ENCODE measurements at regions not wholly inside any gene's neighbourhood (a gene's known extent, or its start where the extent isn't known, plus 50 kb on each side); places are given as distances from the start of the nearest gene placed in this dataset.
"Not testable (repeated sequence)": the region's sequence is repeated elsewhere in the genome, so short reads cannot be mapped to it uniquely, and the experiment has no call there.

DNA sequence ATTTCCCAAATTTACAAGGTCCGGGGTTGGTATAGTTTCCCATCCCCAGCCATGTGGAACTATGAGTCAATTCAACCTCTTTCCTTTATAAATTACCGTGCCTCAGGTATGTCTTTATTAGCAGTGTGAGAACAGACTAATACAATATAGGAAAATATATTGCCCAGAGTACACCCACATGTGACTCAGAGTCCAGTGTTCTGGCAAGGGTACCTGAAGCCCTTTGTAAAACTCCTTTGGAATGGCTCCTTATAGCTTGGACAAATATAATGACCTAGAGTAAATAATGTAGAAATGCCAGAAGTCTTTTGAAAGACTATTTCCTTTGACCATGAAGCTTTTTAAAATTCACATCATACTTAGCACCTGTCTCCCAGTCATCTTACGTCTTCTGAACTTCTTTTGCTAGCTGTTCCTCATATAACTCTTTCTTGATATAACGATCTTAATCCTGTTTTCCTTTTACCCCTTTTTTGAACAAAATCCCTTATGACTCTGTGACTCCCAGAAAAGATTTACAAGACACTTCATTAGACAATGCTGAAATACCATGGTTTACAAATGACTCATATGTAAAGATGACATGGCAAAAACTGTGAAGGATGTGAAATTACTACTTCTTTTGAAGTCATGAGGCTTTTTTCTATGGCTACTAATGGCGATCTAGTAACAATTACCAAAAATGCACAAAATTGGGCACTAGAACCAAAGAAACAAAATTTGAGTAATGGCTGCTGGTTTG lies 408.9 kb downstream of the NAP1L3 start:
- no peak overlapping the region for H3K4me3 ChIP-seq (ENCODE audit: low read depth, low read length)
- no peak for DNase-seq (ENCODE audit: low read depth)
- TF ChIP-seq, protein P1, sequence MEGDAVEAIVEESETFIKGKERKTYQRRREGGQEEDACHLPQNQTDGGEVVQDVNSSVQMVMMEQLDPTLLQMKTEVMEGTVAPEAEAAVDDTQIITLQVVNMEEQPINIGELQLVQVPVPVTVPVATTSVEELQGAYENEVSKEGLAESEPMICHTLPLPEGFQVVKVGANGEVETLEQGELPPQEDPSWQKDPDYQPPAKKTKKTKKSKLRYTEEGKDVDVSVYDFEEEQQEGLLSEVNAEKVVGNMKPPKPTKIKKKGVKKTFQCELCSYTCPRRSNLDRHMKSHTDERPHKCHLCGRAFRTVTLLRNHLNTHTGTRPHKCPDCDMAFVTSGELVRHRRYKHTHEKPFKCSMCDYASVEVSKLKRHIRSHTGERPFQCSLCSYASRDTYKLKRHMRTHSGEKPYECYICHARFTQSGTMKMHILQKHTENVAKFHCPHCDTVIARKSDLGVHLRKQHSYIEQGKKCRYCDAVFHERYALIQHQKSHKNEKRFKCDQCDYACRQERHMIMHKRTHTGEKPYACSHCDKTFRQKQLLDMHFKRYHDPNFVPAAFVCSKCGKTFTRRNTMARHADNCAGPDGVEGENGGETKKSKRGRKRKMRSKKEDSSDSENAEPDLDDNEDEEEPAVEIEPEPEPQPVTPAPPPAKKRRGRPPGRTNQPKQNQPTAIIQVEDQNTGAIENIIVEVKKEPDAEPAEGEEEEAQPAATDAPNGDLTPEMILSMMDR (IDR thresholded peaks at IDR 0.05; ENCODE audit: insufficient read depth, low read length) = no peak

DNA sequence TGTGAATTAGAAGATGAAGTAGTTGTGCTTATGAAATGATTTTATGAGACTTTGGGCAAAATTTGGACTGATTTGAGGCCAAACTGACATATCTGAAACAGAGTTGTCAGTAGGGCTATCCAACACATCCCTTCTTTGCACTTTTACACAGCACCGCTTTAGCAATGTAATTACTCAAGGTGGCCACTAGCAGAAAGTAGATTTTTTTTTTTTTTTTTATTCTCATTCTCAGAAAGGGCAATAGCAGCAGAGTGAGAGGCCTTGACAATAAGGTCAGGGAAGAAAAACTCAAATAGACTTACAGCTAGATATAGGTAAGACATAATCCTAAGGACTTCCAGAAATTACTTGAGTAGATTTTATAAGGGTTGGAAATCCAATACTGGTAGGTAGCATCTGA lies 414.3 kb downstream of the NAP1L3 start:
- DNase-seq (ENCODE audit: low read depth) = no peak
- H3K4me3 ChIP-seq (ENCODE audit: low read depth, low read length) = no peak overlapping the region
- TF ChIP-seq, protein P1 (IDR thresholded peaks at IDR 0.05; ENCODE audit: insufficient read depth, low read length) = peak; percentile 16

DNA sequence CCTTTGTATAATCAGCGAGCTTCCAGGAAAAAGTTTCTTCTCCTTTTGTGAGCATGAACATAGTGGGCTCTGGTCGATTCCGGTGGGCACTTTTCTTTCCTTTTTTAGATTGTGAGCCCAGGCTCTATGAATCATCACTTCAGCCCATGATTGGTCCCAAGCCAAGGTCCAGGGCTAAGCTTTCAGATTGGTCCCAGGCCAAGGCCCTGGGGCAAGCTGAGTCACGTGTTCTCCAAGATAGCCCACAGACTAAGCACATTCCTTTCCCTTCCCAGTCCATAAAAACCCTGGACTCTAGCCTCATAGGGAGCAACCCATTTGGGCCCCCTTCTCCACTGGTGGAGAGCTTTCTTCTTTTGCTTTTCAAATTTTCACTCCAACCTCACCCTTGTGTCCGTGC lies 430.5 kb downstream of the NAP1L3 start:
- DNase-seq (ENCODE audit: low read depth) = no peak
- TF ChIP-seq, protein P1 (IDR thresholded peaks at IDR 0.05; ENCODE audit: insufficient read depth, low read length) = no peak
- no peak overlapping the region for H3K4me3 ChIP-seq (ENCODE audit: low read depth, low read length)

DNA sequence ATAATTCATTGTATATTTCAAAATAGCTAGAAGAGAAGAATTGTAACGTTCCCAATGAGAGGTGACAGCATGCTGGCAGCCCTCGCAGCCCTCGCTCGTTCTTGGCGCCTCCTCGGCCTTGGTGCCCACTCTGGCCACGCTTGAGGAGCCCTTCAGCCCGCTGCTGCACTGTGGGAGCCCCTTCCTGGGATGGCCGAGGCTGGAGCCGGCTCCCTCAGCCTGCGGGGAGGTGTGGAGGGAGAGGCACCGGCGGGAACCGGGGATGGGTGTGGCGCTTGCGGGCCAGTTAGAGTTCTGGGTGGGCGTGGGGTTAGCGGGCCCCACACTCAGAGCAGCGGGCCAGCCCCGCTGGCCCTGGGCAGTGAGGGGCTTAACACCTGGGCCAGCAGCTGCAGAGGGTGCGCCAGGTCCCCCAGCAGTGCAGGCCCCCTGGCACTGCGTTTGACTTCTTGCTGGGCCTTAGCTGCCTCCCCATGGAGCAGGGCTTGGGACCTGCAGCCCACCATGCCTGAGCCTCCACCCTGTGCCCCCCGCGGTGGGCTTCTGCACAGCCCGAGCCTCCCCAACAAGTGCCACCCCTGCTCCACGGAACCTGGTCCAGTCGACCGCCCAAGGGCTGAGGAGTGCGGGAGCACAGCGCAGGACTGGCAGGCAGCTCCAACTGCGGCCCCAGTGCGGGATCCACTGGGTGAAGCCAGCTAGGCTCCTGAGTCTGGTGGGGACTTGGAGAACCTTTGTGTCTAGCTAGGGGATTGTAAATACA lies 437.7 kb downstream of the NAP1L3 start:
- not testable (repeated sequence) for DNase-seq (ENCODE audit: low read depth); H3K4me3 ChIP-seq (ENCODE audit: low read depth, low read length)

DNA sequence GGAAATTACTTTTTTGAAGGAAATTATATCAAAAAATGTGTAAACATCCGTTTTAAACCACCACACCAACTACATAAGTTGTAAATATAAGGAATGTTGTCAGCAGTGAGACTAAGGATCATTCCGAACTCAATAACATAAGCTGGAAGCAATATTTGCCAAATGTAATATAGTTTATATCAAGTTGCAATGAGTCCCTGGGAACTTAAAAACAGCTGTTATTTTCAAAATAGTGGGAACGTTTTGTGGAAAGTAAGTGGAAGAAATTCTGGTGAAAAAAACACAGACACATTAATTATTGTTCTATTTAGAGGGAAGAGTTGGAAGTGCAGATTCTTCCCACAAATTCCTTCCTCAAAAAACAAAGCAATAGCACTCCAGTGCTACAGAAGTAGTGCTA lies 444.3 kb downstream of the NAP1L3 start:
- no peak for DNase-seq (ENCODE audit: low read depth)
- no peak overlapping the region for H3K4me3 ChIP-seq (ENCODE audit: low read depth, low read length)
- TF ChIP-seq, protein P1 (IDR thresholded peaks at IDR 0.05; ENCODE audit: insufficient read depth, low read length) = no peak

Measured in fibroblast of the aortic adventitia (primary cell).